ENCODE measurements at regions not wholly inside any gene's neighbourhood (a gene's known extent, or its start where the extent isn't known, plus 50 kb on each side); places are given as distances from the start of the nearest gene placed in this dataset.

- Histone ChIP-seq H3K4me1 (ENCODE audit: insufficient read depth, low read length) (no peaks in the 10 kb centered on the region), H3K9me3 (ENCODE audit: control insufficient read depth, insufficient read depth, low read length) (no peaks in the 10 kb centered on the region), H3K36me3 (ENCODE audit: insufficient read depth, low read length) (no peaks in the 10 kb centered on the region), H3K9ac (ENCODE audit: low read depth, low read length) (no peak overlapping the region)
Measured at GRCh38 chr4:178453057-178453456, 1010.8 kb upstream of the AGA start.

GRCh38 chr4:178457286-178457685, 1015.0 kb upstream of the AGA start:
- H3K9me3 ChIP-seq (ENCODE audit: control insufficient read depth, insufficient read depth, low read length) = no peaks in the 10 kb centered on the region
- H3K9ac ChIP-seq (ENCODE audit: low read depth, low read length) = no peak overlapping the region
- no peaks in the 10 kb centered on the region for H3K4me1 ChIP-seq (ENCODE audit: insufficient read depth, low read length)
- no peaks in the 10 kb centered on the region for H3K36me3 ChIP-seq (ENCODE audit: insufficient read depth, low read length)

GRCh38 chr4:178462710-178463109, 1020.5 kb upstream of the AGA start:
- H3K9me3 ChIP-seq (ENCODE audit: control insufficient read depth, insufficient read depth, low read length) = no peaks in the 10 kb centered on the region
- no peaks in the 10 kb centered on the region for H3K4me1 ChIP-seq (ENCODE audit: insufficient read depth, low read length)
- no peaks in the 10 kb centered on the region for H3K36me3 ChIP-seq (ENCODE audit: insufficient read depth, low read length)

DNA sequence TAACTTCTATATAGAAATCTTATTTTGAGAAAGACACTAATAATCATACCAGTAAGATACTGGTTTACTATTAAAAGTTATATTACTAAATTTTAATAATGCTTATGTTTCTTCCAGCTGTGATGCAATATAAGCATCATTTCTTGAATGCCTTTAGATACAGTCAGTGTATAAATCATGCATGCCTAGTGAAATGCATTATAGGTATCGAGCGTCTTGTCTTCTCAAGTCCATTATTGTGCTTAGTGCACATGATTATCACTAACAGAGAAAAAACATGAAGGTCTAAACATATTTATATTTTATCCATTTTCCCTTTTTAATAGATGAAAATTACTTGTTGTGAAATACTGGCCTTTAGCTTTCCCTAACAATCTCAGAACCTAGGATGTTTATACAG, 1021.5 kb upstream of the AGA start:
- no peaks in the 10 kb centered on the region for H3K9me3 ChIP-seq (ENCODE audit: control insufficient read depth, insufficient read depth, low read length)
- H3K4me1 ChIP-seq (ENCODE audit: insufficient read depth, low read length) = no peaks in the 10 kb centered on the region
- H3K9ac ChIP-seq (ENCODE audit: low read depth, low read length) = no peak overlapping the region
- H3K36me3 ChIP-seq (ENCODE audit: insufficient read depth, low read length) = no peaks in the 10 kb centered on the region

More at GRCh38 chr4:178462710-178463109, 1020.5 kb upstream of the AGA start:
- no peak overlapping the region for H3K9ac ChIP-seq (ENCODE audit: low read depth, low read length)

GRCh38 chr4:178470996-178471784, 1029.0 kb upstream of the AGA start:
- 0 out of 2 replicates have a peak, but pooled peaks cover 6% of the 10 kb centered on the region for H3K4me1 ChIP-seq (ENCODE audit: insufficient read depth, low read length)
- no peaks in the 10 kb centered on the region for H3K36me3 ChIP-seq (ENCODE audit: insufficient read depth, low read length)
- H3K9ac ChIP-seq (ENCODE audit: low read depth, low read length) = no peak overlapping the region
- H3K9me3 ChIP-seq (ENCODE audit: control insufficient read depth, insufficient read depth, low read length) = no peaks in the 10 kb centered on the region

- no peak overlapping the region for H3K9ac ChIP-seq (ENCODE audit: low read depth, low read length)
Measured at GRCh38 chr4:178471994-178472393, 1029.8 kb upstream of the AGA start.

GRCh38 chr4:178480105-178480504, 1037.9 kb upstream of the AGA start:
- Histone ChIP-seq H3K4me1 (ENCODE audit: insufficient read depth, low read length) (no peaks in the 10 kb centered on the region), H3K36me3 (ENCODE audit: insufficient read depth, low read length) (no peaks in the 10 kb centered on the region), H3K9ac (ENCODE audit: low read depth, low read length) (no peak overlapping the region), H3K9me3 (ENCODE audit: control insufficient read depth, insufficient read depth, low read length) (no peaks in the 10 kb centered on the region)

More at GRCh38 chr4:178471994-178472393, 1029.8 kb upstream of the AGA start:
- 0 out of 2 replicates have a peak, but pooled peaks cover 6% of the 10 kb centered on the region for H3K4me1 ChIP-seq (ENCODE audit: insufficient read depth, low read length)
- no peaks in the 10 kb centered on the region for H3K36me3 ChIP-seq (ENCODE audit: insufficient read depth, low read length)
- H3K9me3 ChIP-seq (ENCODE audit: control insufficient read depth, insufficient read depth, low read length) = no peaks in the 10 kb centered on the region

DNA sequence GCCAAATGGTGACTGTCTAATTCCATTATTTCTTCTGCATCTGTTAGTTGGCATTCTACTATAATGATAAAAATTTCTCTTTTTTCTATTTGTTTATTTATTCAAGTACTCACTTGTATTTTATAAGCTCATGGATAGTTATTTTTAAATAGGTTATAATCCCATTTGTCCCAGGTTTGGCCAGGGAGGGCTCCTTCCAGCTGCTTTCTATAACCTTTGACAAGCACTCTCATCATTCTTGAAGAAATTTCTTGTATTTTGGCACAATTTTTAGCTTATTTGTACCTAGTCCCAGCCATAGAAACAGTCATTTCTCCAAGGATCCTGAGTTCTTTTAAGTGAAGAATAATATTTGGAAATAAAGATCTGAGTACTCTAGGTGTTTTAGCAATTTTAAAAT, 1038.6 kb upstream of the AGA start:
- H3K4me1 ChIP-seq (ENCODE audit: insufficient read depth, low read length) = no peaks in the 10 kb centered on the region
- H3K36me3 ChIP-seq (ENCODE audit: insufficient read depth, low read length) = no peaks in the 10 kb centered on the region
- H3K9me3 ChIP-seq (ENCODE audit: control insufficient read depth, insufficient read depth, low read length) = no peaks in the 10 kb centered on the region
- H3K9ac ChIP-seq (ENCODE audit: low read depth, low read length) = no peak overlapping the region

DNA sequence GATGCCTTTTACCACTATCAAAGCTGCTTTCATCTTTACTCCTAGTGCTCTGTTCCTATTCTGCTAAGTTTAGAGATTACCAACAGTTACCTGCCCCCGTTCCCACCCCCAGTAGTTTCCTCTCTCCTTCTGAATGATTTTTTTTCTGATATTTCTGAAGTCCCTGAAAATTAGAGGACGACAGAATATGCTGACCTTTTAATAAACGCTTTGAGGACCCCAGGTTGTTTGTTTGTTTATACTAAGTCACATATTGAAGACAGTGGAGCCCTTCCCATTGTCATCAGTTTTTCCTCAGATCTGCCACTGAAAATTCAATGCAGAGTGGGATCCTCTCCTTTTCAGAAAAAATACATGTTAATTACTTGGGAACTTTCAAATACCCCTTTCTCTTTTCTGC, 1039.3 kb upstream of the AGA start:
- Histone ChIP-seq H3K4me1 (ENCODE audit: insufficient read depth, low read length) (no peaks in the 10 kb centered on the region), H3K9ac (ENCODE audit: low read depth, low read length) (no peak overlapping the region), H3K9me3 (ENCODE audit: control insufficient read depth, insufficient read depth, low read length) (no peaks in the 10 kb centered on the region), H3K36me3 (ENCODE audit: insufficient read depth, low read length) (no peaks in the 10 kb centered on the region)

GRCh38 chr4:178523038-178523437, 1080.8 kb upstream of the AGA start:
- H3K9me3 ChIP-seq (ENCODE audit: control insufficient read depth, insufficient read depth, low read length) = no peaks in the 10 kb centered on the region
- no peaks in the 10 kb centered on the region for H3K4me1 ChIP-seq (ENCODE audit: insufficient read depth, low read length)
- no peak overlapping the region for H3K9ac ChIP-seq (ENCODE audit: low read depth, low read length)
- H3K36me3 ChIP-seq (ENCODE audit: insufficient read depth, low read length) = no peaks in the 10 kb centered on the region

DNA sequence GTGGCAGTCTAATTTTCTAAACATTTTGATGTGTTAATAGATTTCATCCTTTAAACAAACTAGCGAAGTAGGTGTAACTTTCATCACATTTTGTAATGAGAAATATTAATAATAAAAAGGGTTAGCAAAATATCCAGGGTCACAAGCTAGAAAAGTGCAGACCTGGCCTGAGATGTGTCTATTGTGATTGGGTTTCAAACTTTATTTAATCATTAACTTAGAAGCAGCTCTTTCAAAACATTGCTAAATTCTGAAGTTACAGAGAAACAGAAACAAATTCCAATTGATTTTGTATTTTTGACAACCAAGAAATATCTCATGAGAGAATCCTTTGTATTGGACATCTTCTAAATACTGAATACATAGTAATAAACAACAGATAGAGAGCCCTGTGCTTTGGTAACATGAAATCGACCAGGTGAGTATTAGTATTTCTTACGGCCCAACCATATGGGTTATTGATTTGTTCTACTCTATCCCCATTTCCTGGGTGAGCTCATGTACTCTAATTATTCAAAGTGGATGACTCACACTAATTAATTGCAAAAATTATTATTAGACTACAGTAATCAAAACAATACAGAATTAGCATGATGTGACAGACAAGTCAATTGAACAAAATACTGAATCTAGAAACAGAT, 1093.8 kb upstream of the AGA start:
- Histone ChIP-seq H3K9ac (ENCODE audit: low read depth, low read length) (no peak overlapping the region), H3K36me3 (ENCODE audit: insufficient read depth, low read length) (no peaks in the 10 kb centered on the region), H3K9me3 (ENCODE audit: control insufficient read depth, insufficient read depth, low read length) (no peaks in the 10 kb centered on the region), H3K4me1 (ENCODE audit: insufficient read depth, low read length) (no peaks in the 10 kb centered on the region)

DNA sequence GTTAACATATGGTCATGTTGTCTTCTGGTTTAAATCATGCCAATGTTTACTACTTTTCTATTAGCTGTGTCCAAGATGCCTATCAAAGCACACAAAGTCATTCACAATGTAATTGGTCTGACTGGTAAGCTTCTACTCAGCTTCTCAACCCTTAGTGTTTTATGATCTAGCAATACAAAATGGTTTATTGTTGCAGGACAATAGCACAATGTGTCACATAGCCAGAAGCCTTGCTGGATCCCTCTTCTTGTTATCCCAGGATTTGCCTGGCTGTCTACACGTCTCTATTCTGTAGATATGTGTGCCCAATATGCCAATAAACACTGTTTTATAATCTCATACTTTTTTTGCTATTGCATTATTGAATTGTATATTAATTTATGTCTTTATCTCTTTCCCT, 1111.0 kb upstream of the AGA start:
- no peak overlapping the region for H3K9ac ChIP-seq (ENCODE audit: low read depth, low read length)
- no peaks in the 10 kb centered on the region for H3K9me3 ChIP-seq (ENCODE audit: control insufficient read depth, insufficient read depth, low read length)
- H3K4me1 ChIP-seq (ENCODE audit: insufficient read depth, low read length) = no peaks in the 10 kb centered on the region
- no peaks in the 10 kb centered on the region for H3K36me3 ChIP-seq (ENCODE audit: insufficient read depth, low read length)

DNA sequence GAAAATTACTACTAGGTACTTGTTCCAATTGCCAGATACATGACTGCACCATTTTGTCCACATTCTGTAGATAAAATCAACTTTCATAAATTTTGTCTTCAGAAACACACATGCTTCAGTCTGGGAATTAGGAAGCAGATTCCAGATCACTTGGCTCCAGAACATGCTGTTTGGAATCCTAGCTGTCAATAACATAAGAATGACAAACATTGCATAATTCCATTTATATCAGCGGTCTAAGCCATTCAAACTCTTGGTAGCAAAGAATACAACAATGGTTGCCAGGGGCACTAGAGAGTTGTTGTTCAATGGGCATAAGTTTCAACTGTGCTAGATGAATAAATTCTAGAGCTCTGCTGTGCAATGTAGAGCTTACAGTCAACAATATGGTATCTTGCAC, 1112.1 kb upstream of the AGA start:
- H3K36me3 ChIP-seq (ENCODE audit: insufficient read depth, low read length) = no peaks in the 10 kb centered on the region
- H3K4me1 ChIP-seq (ENCODE audit: insufficient read depth, low read length) = no peaks in the 10 kb centered on the region
- H3K9me3 ChIP-seq (ENCODE audit: control insufficient read depth, insufficient read depth, low read length) = no peaks in the 10 kb centered on the region
- no peak overlapping the region for H3K9ac ChIP-seq (ENCODE audit: low read depth, low read length)

GRCh38 chr4:178556796-178557195, 1114.6 kb upstream of the AGA start:
- no peaks in the 10 kb centered on the region for H3K9me3 ChIP-seq (ENCODE audit: control insufficient read depth, insufficient read depth, low read length)
- H3K4me1 ChIP-seq (ENCODE audit: insufficient read depth, low read length) = no peaks in the 10 kb centered on the region
- H3K9ac ChIP-seq (ENCODE audit: low read depth, low read length) = no peak overlapping the region
- no peaks in the 10 kb centered on the region for H3K36me3 ChIP-seq (ENCODE audit: insufficient read depth, low read length)

GRCh38 chr4:178577933-178578332, 1135.7 kb upstream of the AGA start:
- H3K36me3 ChIP-seq (ENCODE audit: insufficient read depth, low read length) = no peaks in the 10 kb centered on the region
- H3K9ac ChIP-seq (ENCODE audit: low read depth, low read length) = no peak overlapping the region
- H3K4me1 ChIP-seq (ENCODE audit: insufficient read depth, low read length) = peaks cover 2% of the 10 kb centered on the region; the same call in 1 of the 2 replicates
- no peaks in the 10 kb centered on the region for H3K9me3 ChIP-seq (ENCODE audit: control insufficient read depth, insufficient read depth, low read length)
